ENCODE measurements at regions not wholly inside any gene's neighbourhood (a gene's known extent, or its start where the extent isn't known, plus 50 kb on each side); places are given as distances from the start of the nearest gene placed in this dataset.

DNA sequence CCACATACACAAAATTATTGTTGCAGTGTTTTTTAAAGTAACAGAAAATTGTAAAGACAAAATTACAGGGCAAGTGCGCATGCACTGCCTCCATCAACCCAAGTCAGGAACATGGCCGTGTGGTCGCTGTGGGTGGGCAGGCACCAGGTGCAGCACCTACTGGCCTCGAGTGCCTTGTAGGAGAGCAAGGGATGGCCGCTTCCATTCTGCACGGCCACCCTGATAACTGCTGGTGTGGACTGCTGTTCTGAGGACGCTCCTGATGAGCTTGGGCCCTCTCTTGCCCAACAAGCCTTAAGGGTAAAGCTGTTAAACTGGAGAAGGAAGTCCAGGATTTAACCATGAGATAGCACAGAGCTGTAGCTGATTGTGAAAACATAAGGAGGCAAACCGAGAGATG, 124.6 kb upstream of the PPP1R9A start:
- no peaks in the 10 kb centered on the region for H3K79me2 ChIP-seq (ENCODE audit: control insufficient read depth in 1 of 2, insufficient read depth in 2 of 2, low read length in 2 of 2)
- no peak overlapping the region for H4K91ac ChIP-seq (replicated peaks; ENCODE audit: insufficient read length, low read length)
- no peaks in the 10 kb centered on the region for H3K79me1 ChIP-seq (ENCODE audit: low read depth, low read length)
- H3K9ac ChIP-seq (replicated peaks in 1 of 4; ENCODE audit: extremely low read depth in 1 of 4, low read depth in 3 of 4, low read length in 3 of 4), result no peak overlapping the region
- H2AK5ac ChIP-seq (ENCODE audit: low read depth, low read length), result no peak overlapping the region
- no peak overlapping the region for H3K27ac ChIP-seq (ENCODE audit: low read depth, low read length)
- no peak overlapping the region for H2BK20ac ChIP-seq (ENCODE audit: low read length)
- H2BK15ac ChIP-seq (ENCODE audit: low read length), result no peak overlapping the region
- H3K36me3 ChIP-seq (ENCODE audit: control insufficient read depth in 2 of 4, insufficient read depth in 4 of 4, low read length in 3 of 4), result no peaks in the 10 kb centered on the region
- no peaks in the 10 kb centered on the region for H4K20me1 ChIP-seq (replicated peaks in 1 of 2; ENCODE audit: control insufficient read depth in 1 of 2, insufficient read depth in 2 of 2, low read length in 2 of 2)
- no peak for DNase-seq (ENCODE audit: low read depth in 1 of 2, low spot score in 2 of 2)
- H3K56ac ChIP-seq (replicated peaks; ENCODE audit: insufficient read length, low read depth, low read length), result no peak overlapping the region
- H3K23me2 ChIP-seq (ENCODE audit: low read depth, low read length), result no peaks in the 10 kb centered on the region
- no peak overlapping the region for H2BK12ac ChIP-seq (ENCODE audit: low read depth, low read length)
- TF ChIP-seq POLR2A (IDR thresholded peaks at IDR 0.05; ENCODE audit: control extremely low read depth in 1 of 2, low read depth in 2 of 2, low read length in 2 of 2) (no peak), BRCA1 (IDR thresholded peaks at IDR 0.05; ENCODE audit: low read depth, low read length) (no peak), FOSL1 (IDR thresholded peaks at IDR 0.05; ENCODE audit: insufficient read depth, low read depth, low read length) (no peak)
- TF ChIP-seq, protein P1, sequence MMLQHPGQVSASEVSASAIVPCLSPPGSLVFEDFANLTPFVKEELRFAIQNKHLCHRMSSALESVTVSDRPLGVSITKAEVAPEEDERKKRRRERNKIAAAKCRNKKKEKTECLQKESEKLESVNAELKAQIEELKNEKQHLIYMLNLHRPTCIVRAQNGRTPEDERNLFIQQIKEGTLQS (IDR thresholded peaks at IDR 0.05; ENCODE audit: insufficient read depth, low read depth, low read length), result no peak
- no peak overlapping the region for H3K23ac ChIP-seq (ENCODE audit: insufficient read length)
- ChIA-PET POLR2A (ENCODE audit: partially characterized antibody) (no interaction called here), CTCF (ENCODE audit: partially characterized antibody) (interaction anchor here (0.7 to 0.9 kb wide), 2 partner anchors 290 to 464 kb away, joined by 3 read pairs; no protein-coding TSS in a partner anchor)
- H2AFZ ChIP-seq (ENCODE audit: low read length), result no peak overlapping the region; the same call in 1 of the 2 replicates
- H2BK120ac ChIP-seq (replicated peaks; ENCODE audit: low read depth, low read length), result no peak overlapping the region
- H3K14ac ChIP-seq (ENCODE audit: insufficient read length), result no peak overlapping the region
- no peak overlapping the region for H3K18ac ChIP-seq (ENCODE audit: extremely low read depth, low read length)
- no peak overlapping the region for H4K5ac ChIP-seq (ENCODE audit: insufficient read length, low read depth, low read length)
- H3K4me1 ChIP-seq (replicated peaks in 1 of 4; ENCODE audit: control insufficient read depth in 3 of 4, insufficient read depth in 4 of 4, low read length in 3 of 4), result no peaks in the 10 kb centered on the region
- H3K4ac ChIP-seq (replicated peaks; ENCODE audit: insufficient read length, low read depth, low read length), result no peak overlapping the region
- no peak for FAIRE-seq
- no peak overlapping the region for H3K4me3 ChIP-seq (ENCODE audit: extremely low read depth in 1 of 4, insufficient read depth in 2 of 4, low read depth in 3 of 4, low read length in 4 of 4)
- WGBS, 2 experiments (ENCODE audit: extremely low coverage in 1 of 2, insufficient coverage in 1 of 2, insufficient read length in 1 of 2, insufficient replicate concordance in 2 of 2, low coverage in 1 of 2, low lambda C conversion rate in 2 of 2, missing lambda C conversion rate in 1 of 2), result 95% methylated on average over 8 of the region's 8 CpGs; no CpG with 5 or more reads in 1 of the 2 experiments
- H3K9me3 ChIP-seq (ENCODE audit: insufficient read depth in 2 of 2, low read depth in 1 of 2, low read length in 1 of 2), result no peaks in the 10 kb centered on the region
- no peaks in the 10 kb centered on the region for H3K27me3 ChIP-seq (replicated peaks in 1 of 4; ENCODE audit: control insufficient read depth in 3 of 4, extremely low read depth in 1 of 4, insufficient read depth in 3 of 4, low read length in 3 of 4)
- H4K8ac ChIP-seq (ENCODE audit: extremely low read depth, insufficient read depth, low read length), result no peak overlapping the region
- H2BK5ac ChIP-seq (ENCODE audit: low read depth, low read length), result no peak overlapping the region
- no peak overlapping the region for H3K4me2 ChIP-seq (ENCODE audit: insufficient read depth in 1 of 2, low read depth in 2 of 2, low read length in 2 of 2)

Measured in H1 (cell line).